Skin epidermis (tissue), 12 donors: ENCODE measurements at regions not wholly inside any gene's neighbourhood (a gene's known extent, or its start where the extent isn't known, plus 50 kb on each side); places are given as distances from the start of the nearest gene placed in this dataset.

Source experiments
- H3K27ac ChIP-seq, 21 experiments: fragments of 200-600 bp; sonication (generic) in 11 of 21; one replicate each; pipeline ENCODE4 v1.5.0; 2020; ENCODE audit warnings: mild to moderate bottlenecking in 3 of 21, inconsistent platforms in 2 of 21, moderate library complexity in 2 of 21
- H3K4me3 ChIP-seq, 7 experiments: fragments of 200-600 bp; sonication (generic) in 2 of 7; one replicate each; pipeline ENCODE4 v1.5.0; 2020; ENCODE audit warnings: inconsistent platforms in 2 of 7, mild to moderate bottlenecking in 2 of 7, moderate library complexity in 1 of 7

DNA sequence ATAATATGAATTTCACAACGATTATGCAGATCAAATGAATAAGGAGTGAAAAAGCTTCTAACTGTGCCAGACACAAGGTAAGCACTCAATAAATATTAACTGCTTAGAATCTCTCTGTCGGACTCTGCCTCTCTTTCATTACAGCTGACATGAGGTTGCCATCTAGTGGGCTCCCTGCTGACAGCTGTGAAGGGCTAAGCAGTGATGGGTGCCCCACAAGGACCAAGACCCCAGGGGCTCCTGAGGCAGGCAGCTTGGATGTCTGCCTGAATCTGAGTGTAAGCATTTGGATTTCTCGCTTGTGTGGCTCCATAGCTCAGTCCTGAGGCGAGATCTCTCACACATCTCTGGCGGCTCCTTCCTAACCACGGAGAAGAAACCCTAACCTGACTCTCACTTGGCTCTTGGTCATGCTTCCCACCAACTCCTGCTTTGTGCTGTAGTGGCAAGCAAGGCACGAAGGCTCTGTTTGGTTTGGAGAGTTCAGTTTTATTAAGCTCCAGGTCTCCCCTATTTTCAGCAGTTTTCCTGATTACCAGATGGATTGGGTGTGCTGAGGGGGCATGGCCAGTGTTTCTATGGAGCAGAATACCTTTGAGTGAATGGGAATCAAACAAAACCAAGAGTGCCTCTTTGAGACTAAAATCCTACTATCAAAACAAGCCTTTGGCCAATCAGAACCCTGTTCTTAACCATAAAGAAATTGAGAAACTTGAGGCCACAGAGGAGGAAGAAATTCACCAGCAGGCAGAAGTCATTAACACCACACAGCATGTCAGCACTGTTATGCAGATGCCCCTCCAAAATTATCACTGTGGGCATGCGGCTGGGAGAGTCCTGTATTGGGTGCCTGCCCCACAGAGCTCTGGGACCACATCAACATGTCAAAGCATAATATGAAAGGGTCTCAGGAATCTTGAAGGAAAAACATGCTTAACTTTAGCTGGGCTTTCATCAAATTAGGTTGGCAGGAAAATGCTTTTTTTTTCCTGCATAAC lies 152.8 kb upstream of the NTM start:
- Histone ChIP-seq H3K4me3 (no peak overlapping the region), H3K27ac (no peak overlapping the region)

DNA sequence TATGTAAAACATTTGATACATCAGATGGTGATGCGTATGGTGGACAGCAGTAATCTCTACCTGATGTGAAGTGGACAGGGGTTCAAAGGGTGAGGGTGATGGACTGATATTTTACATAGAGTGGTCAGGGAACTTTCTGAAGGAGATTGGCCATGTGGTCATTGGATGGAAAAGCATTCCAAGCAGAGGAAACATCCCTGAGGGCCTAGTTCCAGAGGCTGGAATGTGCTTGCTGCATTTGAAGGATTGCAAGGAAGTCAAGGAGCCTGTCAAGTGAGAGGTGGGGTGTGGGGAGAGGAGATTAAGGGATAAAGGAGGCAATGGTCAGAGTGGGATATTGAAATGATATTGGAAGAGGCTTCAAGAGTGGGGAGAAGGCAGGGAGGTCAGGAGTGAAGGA lies 151.9 kb upstream of the NTM start:
- Histone ChIP-seq H3K4me3 (no peak overlapping the region), H3K27ac (no peak overlapping the region)

DNA sequence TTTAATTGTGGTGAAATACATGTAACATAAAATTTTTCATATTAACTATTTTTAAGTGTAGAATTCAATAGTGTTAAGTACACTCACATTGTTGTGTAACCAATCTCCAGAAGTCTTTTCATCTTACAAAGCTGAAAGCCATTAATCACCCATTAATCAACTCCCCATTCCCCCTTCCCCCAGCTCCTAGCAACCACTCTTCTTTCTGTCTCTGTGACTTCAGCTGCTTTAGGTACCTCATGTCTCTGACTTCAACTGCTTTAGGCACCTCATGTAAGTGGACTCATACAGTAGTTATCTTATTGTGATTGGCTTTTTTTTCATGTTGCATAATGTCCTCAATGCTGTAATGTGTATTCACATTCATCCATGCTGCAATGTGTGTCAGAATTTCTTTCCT lies 150.8 kb upstream of the NTM start:
- H3K27ac ChIP-seq, result no peak overlapping the region
- H3K4me3 ChIP-seq, result no peak overlapping the region

- H3K4me3 ChIP-seq, result no peak overlapping the region
- no peak overlapping the region for H3K27ac ChIP-seq
These were observed 147.0 kb upstream of the NTM start for GRCh38 chr11:131223198-131223991.

DNA sequence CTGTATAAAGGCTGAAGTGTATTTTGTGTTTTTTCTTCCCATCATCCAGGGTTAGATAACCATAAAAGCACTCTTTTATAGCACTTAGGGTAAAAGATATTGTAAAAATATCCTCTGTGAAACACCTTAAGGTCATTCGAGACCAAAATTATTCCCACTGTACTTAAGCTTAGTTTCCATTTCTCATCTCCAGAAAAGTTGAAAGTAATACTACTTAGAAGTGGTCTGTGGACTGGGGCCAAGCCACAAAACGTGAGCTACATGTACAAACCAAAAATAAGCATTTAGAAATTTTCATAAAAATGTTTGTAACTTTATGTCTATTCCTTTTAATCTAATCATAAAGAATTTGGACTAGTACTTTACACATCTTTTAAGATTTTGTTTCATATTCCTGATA lies 142.0 kb upstream of the NTM start:
- Histone ChIP-seq H3K27ac (no peak overlapping the region), H3K4me3 (no peak overlapping the region)

- H3K27ac ChIP-seq, result no peak overlapping the region
- H3K4me3 ChIP-seq, result no peak overlapping the region
These were observed 141.2 kb upstream of the NTM start for GRCh38 chr11:131229221-131229620.

GRCh38 chr11:131231317-131231940 lies 139.0 kb upstream of the NTM start:
- no peak overlapping the region for H3K27ac ChIP-seq

GRCh38 chr11:131232261-131232660 lies 138.2 kb upstream of the NTM start:
- Histone ChIP-seq H3K27ac (no peak overlapping the region), H3K4me3 (no peak overlapping the region)

More at GRCh38 chr11:131231317-131231940, 139.0 kb upstream of the NTM start:
- no peak overlapping the region for H3K4me3 ChIP-seq

DNA sequence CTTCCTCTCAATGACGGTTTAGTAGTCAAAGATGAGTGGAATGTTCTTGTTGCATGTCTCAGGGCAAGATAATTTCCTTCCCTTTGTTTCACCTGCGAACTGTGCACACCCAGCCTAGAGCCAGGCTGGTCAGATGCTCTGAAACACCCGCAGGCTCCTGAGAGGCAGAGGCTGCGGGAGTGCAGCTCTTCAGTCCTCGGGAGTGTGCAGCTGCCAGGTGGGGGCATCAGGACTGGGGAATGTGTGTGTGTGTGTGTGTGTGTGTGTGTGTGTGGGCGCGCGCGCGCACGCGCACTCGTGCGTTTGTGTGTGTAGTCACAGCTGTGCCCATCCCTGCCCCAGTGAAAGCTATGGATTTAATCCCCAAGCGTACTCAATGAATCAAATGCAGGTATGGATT lies 136.2 kb upstream of the NTM start:
- no peak overlapping the region for H3K27ac ChIP-seq
- H3K4me3 ChIP-seq, result no peak overlapping the region

DNA sequence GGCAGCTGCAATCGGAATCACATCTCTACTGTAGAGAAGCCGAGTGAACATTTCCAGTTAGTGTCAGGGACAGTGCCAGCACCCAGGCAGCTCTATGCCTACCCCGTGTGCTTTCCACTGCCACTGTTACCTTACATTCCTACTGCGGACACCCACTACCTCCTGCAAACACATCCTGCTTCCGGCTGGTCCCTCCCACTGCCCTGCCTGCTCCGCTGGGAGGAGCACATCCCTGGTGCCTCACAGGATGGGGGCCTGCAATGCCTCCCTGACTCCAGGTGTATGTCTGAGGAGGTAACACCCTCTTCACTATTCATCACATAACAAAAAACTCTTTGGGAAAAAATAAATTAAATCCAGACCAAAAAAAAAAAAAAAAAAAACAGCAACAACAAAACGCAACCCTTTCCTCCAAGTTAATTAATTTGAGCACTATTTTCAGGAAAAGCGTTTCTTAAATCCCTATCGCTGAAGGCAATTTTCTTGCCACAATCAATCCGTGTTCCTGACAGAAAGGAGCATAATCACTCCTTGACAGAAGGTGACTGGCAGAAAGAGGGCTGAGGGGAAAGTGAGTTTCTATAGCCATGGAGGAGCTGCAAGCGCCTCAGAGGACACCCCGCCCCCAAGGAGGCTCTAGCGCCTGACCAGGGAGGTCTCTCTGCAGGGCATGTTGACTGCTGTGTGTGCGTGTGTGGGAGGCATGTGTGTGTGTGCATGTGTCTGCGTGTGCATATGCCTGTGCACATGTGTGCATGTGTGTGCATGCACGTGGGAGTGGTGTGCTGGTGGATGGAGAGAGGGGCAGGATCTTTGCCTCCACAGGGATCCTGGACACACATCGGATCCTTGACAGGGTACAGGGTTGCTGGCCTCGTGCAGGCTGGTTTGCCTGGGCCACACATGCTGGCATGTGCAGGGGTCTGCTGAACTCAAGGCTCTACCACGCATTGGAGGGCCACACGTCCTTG lies 134.8 kb upstream of the NTM start:
- Histone ChIP-seq H3K27ac (no peak overlapping the region), H3K4me3 (no peak overlapping the region)

DNA sequence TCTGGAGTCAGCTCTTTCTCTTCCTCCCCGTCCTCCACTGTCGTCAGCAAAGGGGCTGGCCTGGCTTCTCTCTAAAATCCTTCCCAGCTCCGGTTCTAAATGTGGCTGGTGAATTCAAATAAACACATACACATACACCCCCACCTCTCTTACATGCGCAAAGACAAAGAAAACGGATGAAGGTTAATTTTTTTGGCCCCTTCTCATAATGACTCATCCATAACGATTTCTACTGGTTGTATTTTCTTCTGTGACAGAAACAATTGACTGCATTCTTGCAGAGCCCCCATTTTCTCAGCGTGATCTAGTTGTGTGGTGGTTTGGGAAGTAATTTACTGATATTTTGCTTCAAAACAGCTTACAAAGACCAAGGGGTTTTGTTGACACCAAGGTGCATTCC lies 130.0 kb upstream of the NTM start:
- H3K27ac ChIP-seq, result no peak overlapping the region

GRCh38 chr11:131242476-131243000 lies 127.9 kb upstream of the NTM start:
- Histone ChIP-seq H3K27ac (no peak overlapping the region), H3K4me3 (no peak overlapping the region)

More for the DNA sequence above, 130.0 kb upstream of the NTM start:
- H3K4me3 ChIP-seq, result no peak overlapping the region

GRCh38 chr11:131246156-131246555 lies 124.3 kb upstream of the NTM start:
- Histone ChIP-seq H3K4me3 (no peak overlapping the region), H3K27ac (no peak overlapping the region)

- H3K4me3 ChIP-seq, result no peak overlapping the region
- no peak overlapping the region for H3K27ac ChIP-seq
These were observed 123.8 kb upstream of the NTM start for GRCh38 chr11:131246663-131247062.

GRCh38 chr11:131248588-131248987 lies 121.8 kb upstream of the NTM start:
- H3K4me3 ChIP-seq, result no peak overlapping the region
- H3K27ac ChIP-seq, result no peak overlapping the region

GRCh38 chr11:131253142-131253655 lies 117.2 kb upstream of the NTM start:
- no peak overlapping the region for H3K27ac ChIP-seq
- H3K4me3 ChIP-seq, result no peak overlapping the region

GRCh38 chr11:131253656-131254151 lies 116.7 kb upstream of the NTM start:
- H3K4me3 ChIP-seq, result no peak overlapping the region
- no peak overlapping the region for H3K27ac ChIP-seq

GRCh38 chr11:131254254-131254653 lies 116.2 kb upstream of the NTM start:
- Histone ChIP-seq H3K4me3 (no peak overlapping the region), H3K27ac (no peak overlapping the region)

GRCh38 chr11:131274233-131274632 lies 96.2 kb upstream of the NTM start:
- no peak overlapping the region for H3K27ac ChIP-seq
- H3K4me3 ChIP-seq, result no peak overlapping the region
